ENCODE measurements at regions not wholly inside any gene's neighbourhood (a gene's known extent, or its start where the extent isn't known, plus 50 kb on each side); places are given as distances from the start of the nearest gene placed in this dataset.
"Not testable (repeated sequence)": the region's sequence is repeated elsewhere in the genome, so short reads cannot be mapped to it uniquely, and the experiment has no call there.

DNA sequence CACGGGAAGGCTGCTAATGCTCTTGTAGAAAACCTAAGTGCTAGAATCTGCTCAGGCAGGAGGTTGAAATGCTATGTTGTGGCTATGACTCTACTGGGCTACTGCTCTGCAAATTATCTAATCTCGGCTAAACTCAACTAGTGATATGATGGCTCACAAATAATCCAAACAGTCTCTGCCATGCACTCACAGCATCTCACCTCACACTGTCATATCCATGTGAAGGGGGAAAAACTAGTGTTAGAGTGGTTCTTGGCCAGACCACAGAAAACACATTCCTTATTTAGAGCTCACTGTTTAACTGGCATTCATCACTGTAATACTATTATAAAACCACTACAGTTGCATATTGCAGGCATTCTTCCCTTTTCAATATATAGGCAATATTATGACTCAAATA lies 81.8 kb upstream of the DST start:
- peaks cover 9 to 37% of the 10 kb centered on the region in 2 donors for H3K4me1 ChIP-seq (ENCODE audit: control insufficient read depth in 1 of 2, low read depth in 2 of 2)
- no peaks in the 10 kb centered on the region for H3K36me3 ChIP-seq
- no peak for TF ChIP-seq CTCF (IDR thresholded peaks at IDR 0.05)
- no peaks in the 10 kb centered on the region for H3K27me3 ChIP-seq (replicated peaks; ENCODE audit: insufficient read depth)
- no peak for ATAC-seq (ENCODE audit: insufficient number of reproducible peaks, low FRiP score, low read depth)
- no peak overlapping the region for H3K27ac ChIP-seq
- H3K9me3 ChIP-seq = no peaks in the 10 kb centered on the region
- no peak for DNase-seq (ENCODE audit: low spot score)
- H3K4me3 ChIP-seq = no peak overlapping the region

DNA sequence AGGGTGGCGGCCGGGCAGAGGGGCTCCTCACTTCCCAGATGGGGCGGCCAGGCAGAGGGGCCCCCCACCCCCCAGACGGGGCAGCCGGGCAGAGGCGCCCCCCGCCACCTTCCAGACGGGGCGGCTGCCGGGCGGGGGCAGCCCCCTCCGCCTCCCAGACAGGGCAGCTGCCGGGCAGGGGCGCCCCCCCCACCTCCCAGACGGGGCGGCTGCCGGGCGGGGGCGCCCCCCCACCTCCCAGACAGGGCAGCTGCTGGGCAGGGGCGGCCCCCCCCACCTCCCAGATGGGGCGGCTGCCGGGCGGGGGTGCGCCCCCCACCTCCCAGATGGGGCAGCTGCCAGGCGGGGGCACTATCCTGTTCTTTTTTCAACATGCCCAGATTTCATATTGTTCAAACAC lies 78.2 kb upstream of the DST start:
- Histone ChIP-seq H3K4me3 (no peak overlapping the region), H3K27me3 (replicated peaks; ENCODE audit: insufficient read depth) (no peaks in the 10 kb centered on the region), H3K27ac (no peak overlapping the region), H3K4me1 (ENCODE audit: control insufficient read depth in 1 of 2, low read depth in 2 of 2) (peaks cover 0 to 21% of the 10 kb centered on the region in 2 donors), H3K36me3 (no peaks in the 10 kb centered on the region), H3K9me3 (no peaks in the 10 kb centered on the region)
- no peak for DNase-seq (ENCODE audit: low spot score)
- no peak for ATAC-seq (ENCODE audit: insufficient number of reproducible peaks, low FRiP score, low read depth)
- TF ChIP-seq CTCF (IDR thresholded peaks at IDR 0.05) = no peak

- ATAC-seq (ENCODE audit: insufficient number of reproducible peaks, low FRiP score, low read depth); H3K4me3 ChIP-seq; H3K36me3 ChIP-seq; H3K27ac ChIP-seq; H3K27me3 ChIP-seq (replicated peaks; ENCODE audit: insufficient read depth); H3K9me3 ChIP-seq; DNase-seq (ENCODE audit: low spot score): not testable (repeated sequence)
- peaks cover 7 to 27% of the 10 kb centered on the region in 2 donors for H3K4me1 ChIP-seq (ENCODE audit: control insufficient read depth in 1 of 2, low read depth in 2 of 2)
Measured at GRCh38 chr6:56720202-56720601, 77.5 kb upstream of the DST start.

DNA sequence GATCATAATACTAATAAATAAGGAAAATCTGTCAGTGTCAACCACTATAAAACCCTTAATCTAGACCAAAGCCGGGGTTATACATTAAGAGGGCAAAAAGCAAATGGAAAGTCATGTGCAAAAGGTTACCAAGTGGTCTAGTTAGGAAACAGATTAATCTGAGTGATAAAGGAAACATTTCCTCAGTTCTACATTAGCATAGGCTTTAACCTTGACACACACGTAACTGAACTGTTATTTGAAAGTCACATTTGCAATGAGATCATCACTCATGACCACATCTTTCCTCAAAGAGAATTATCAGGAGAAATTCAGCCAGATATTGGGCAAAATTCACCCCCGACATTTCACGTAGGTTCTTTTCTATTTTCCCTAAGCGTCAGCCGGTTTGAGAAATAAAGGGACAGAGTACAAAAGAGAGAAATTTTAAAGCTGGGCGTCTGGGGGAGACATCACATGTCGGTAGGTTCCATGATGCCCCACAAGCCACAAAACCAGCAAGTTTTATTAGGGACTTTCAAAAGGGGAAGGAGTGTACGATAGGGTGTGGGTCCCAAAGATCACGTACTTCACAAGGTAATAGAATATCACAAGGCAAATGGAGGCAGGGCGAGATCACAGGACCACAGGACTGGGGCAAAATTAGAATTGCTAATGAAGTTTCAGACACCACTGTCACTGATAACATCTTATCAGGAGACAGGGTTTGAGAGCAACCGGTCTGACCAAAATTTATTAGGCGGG lies 76.8 kb upstream of the DST start:
- H3K4me1 ChIP-seq (ENCODE audit: control insufficient read depth in 1 of 2, low read depth in 2 of 2) = peaks cover 14 to 27% of the 10 kb centered on the region in 2 donors
- DNase-seq (ENCODE audit: low spot score); H3K36me3 ChIP-seq; ATAC-seq (ENCODE audit: insufficient number of reproducible peaks, low FRiP score, low read depth); H3K4me3 ChIP-seq; H3K27ac ChIP-seq; H3K9me3 ChIP-seq; H3K27me3 ChIP-seq (replicated peaks; ENCODE audit: insufficient read depth): not testable (repeated sequence)

DNA sequence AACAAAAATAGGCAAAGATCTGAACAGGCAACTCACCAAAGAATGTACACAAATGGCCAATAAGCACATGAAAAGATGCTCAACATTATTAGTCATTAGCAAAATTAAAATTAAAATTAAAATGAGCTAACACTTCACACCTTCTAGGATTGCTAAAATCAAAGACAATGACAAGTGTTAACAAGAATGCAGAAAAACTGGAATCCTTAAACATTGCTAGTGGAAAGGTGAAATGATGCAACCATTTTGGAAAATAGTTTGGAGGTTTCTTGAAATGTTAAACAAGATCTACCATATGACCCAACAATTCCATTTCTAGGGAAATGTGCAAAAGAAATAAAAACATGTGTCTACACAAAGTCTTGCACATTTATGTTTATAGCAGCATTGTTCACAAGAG lies 75.5 kb upstream of the DST start:
- Histone ChIP-seq H3K36me3 (no peaks in the 10 kb centered on the region), H3K4me1 (ENCODE audit: control insufficient read depth in 1 of 2, low read depth in 2 of 2) (peaks cover 25 to 27% of the 10 kb centered on the region in 2 donors), H3K4me3 (no peak overlapping the region), H3K27me3 (replicated peaks; ENCODE audit: insufficient read depth) (no peaks in the 10 kb centered on the region), H3K9me3 (no peaks in the 10 kb centered on the region), H3K27ac (no peak overlapping the region)
- no peak for ATAC-seq (ENCODE audit: insufficient number of reproducible peaks, low FRiP score, low read depth)
- TF ChIP-seq CTCF (IDR thresholded peaks at IDR 0.05) = no peak
- no peak for DNase-seq (ENCODE audit: low spot score)

DNA sequence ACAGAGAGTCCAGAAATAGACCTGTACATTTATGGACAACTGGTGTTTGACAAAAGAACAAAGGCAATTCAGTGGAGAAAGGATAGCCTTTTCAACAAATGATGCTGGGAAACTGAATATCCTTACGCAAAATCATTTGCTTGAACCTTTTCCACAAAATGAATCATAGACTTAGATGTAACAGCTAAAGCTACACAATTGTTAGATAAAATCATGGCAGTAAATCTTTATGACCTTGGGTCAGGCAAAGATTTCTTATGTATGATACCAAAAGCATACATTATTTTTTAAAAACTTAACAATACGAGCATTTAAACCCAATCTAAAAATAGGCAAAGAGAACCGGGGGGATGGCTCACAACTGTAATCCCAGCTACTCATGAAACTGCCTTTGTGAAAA lies 73.5 kb upstream of the DST start:
- Histone ChIP-seq H3K27ac (no peak overlapping the region), H3K4me1 (ENCODE audit: control insufficient read depth in 1 of 2, low read depth in 2 of 2) (peaks cover 25 to 32% of the 10 kb centered on the region in 2 donors), H3K9me3 (no peaks in the 10 kb centered on the region), H3K36me3 (no peaks in the 10 kb centered on the region), H3K4me3 (no peak overlapping the region), H3K27me3 (replicated peaks; ENCODE audit: insufficient read depth) (no peaks in the 10 kb centered on the region)
- TF ChIP-seq CTCF (IDR thresholded peaks at IDR 0.05) = no peak
- no peak for ATAC-seq (ENCODE audit: insufficient number of reproducible peaks, low FRiP score, low read depth)
- no peak for DNase-seq (ENCODE audit: low spot score)

Data from thoracic aorta (tissue), 2 donors.